Aorta (tissue), 5 donors: ENCODE measurements at regions not wholly inside any gene's neighbourhood (a gene's known extent, or its start where the extent isn't known, plus 50 kb on each side); places are given as distances from the start of the nearest gene placed in this dataset.

Source experiments
- ATAC-seq: fragments of 200-7000 bp; cut with Tn5 transposase; one replicate; pipeline ENCODE4 v1.9.1; 2022; ENCODE audit warnings: moderate library complexity; ENCODE audit not compliant: low FRiP score
- DNase-seq, 2 donors: peaks; one replicate each; pipeline ENCODE4 v3.0.0-alpha.2; 2020
- H3K27ac ChIP-seq, 2 donors: one replicate each; pipeline ENCODE4 v1.5.1; 2013; ENCODE audit warnings: low read length in 2 of 2, mild to moderate bottlenecking in 2 of 2, moderate library complexity in 2 of 2, control low read depth in 1 of 2, inconsistent platforms in 1 of 2, low read depth in 1 of 2
- H3K27me3 ChIP-seq, 2 donors: one replicate each; pipeline ENCODE4 v1.6.1; 2013; ENCODE audit warnings: control low read depth in 1 of 2, low read length in 1 of 2, mild to moderate bottlenecking in 1 of 2, moderate library complexity in 1 of 2; ENCODE audit not compliant: insufficient read depth in 2 of 2, control insufficient read depth in 1 of 2
- H3K36me3 ChIP-seq, 2 donors: one replicate each; pipeline ENCODE4 v1.6.1; 2013; ENCODE audit warnings: control low read depth in 1 of 2, low read length in 1 of 2, mild to moderate bottlenecking in 1 of 2; ENCODE audit not compliant: insufficient read depth in 2 of 2, control insufficient read depth in 1 of 2
- H3K4me1 ChIP-seq, 2 donors: one replicate each; pipeline ENCODE4 v1.6.1; 2013; ENCODE audit warnings: low read length in 2 of 2, control low read depth in 1 of 2, mild to moderate bottlenecking in 1 of 2, moderate library complexity in 1 of 2; ENCODE audit not compliant: insufficient read depth in 2 of 2, control insufficient read depth in 1 of 2
- H3K4me3 ChIP-seq, 2 donors: one replicate each; pipeline ENCODE4 v1.5.1; 2013; ENCODE audit warnings: low read length in 2 of 2, control low read depth in 1 of 2, mild to moderate bottlenecking in 1 of 2
- H3K9me3 ChIP-seq: one replicate; pipeline ENCODE4 v1.6.1; 2013; ENCODE audit warnings: mild to moderate bottlenecking, low read length; ENCODE audit not compliant: control insufficient read depth
- WGBS, 2 donors: extraction: QIAGEN DNeasy Blood & Tissue Kit; methylation state at CpG; one replicate each; pipeline ENCODE4 v1.1.7; 2013; 5-methylcytosine and 5-hydroxymethylcytosine counted together
- intact Hi-C, 2 donors: fragments of 100-400 bp; cut with DNase I; formaldehyde crosslinking; loops; one replicate each; pipeline versions ENCODE4 v1.14.2 to v1.15.0; 2022
- donor health status: healthy with polysubstance abuse.
- donor health status: Bipolar disorder and iron deficiency.
- donor health status: DM: no; HTN: no; CAD: no.
- donor health status: DM: no; HTN: no; CAD: no.
- donor health status: DM: yes; HTN: yes; CAD: no.

DNA sequence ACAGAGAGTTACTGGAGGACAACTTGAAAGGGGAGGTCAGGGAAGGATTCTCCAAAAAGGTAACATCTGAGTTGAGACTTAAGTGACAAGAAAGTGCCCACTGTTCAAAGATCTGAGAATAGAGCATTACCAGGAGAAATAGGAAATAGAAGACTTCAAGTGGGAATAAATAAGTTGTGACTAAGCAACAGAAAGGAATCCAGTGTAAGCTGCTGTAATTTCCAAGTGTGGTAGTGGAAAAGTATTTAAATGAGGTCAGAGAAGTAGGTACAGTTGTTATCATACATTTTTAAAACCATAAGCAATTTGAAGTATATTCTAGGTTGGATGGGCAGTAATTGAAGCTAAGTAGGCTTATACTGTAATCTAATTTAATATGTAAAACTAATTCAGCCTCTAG, 211.9 kb downstream of the FBXO8 start:
- intact Hi-C loops, result no loop called here
- peaks cover 0 to 6% of the 10 kb centered on the region in 2 donors for H3K4me1 ChIP-seq
- no peak overlapping the region for H3K4me3 ChIP-seq
- DNase-seq (no peak), ATAC-seq (no peak)
- H3K36me3 ChIP-seq, result no peaks in the 10 kb centered on the region
- H3K9me3 ChIP-seq, result no peaks in the 10 kb centered on the region
- H3K27ac ChIP-seq, result no peak overlapping the region
- H3K27me3 ChIP-seq, result no peaks in the 10 kb centered on the region

- DNase-seq (no peak), ATAC-seq (no peak)
- no peak overlapping the region for H3K4me3 ChIP-seq
- intact Hi-C loops, result no loop called here
- H3K9me3 ChIP-seq, result no peaks in the 10 kb centered on the region
- H3K4me1 ChIP-seq, result peaks cover 0 to 6% of the 10 kb centered on the region in 2 donors
- H3K36me3 ChIP-seq, result no peaks in the 10 kb centered on the region
- H3K27me3 ChIP-seq, result no peaks in the 10 kb centered on the region
- WGBS, 2 donors, result 77 to 83% methylated on average over 2 of the region's 2 CpGs
- no peak overlapping the region for H3K27ac ChIP-seq
Measured at GRCh38 chr4:174069848-174070330, 213.6 kb downstream of the FBXO8 start.

GRCh38 chr4:174066611-174067205, 216.8 kb downstream of the FBXO8 start:
- no peak for ATAC-seq
- Histone ChIP-seq H3K4me1 (peaks cover 0 to 6% of the 10 kb centered on the region in 2 donors), H3K4me3 (no peak overlapping the region)

GRCh38 chr4:174062831-174063230, 220.6 kb downstream of the FBXO8 start:
- Histone ChIP-seq H3K27me3 (no peaks in the 10 kb centered on the region), H3K27ac (no peak overlapping the region), H3K4me3 (no peak overlapping the region), H3K4me1 (peaks cover 0 to 3% of the 10 kb centered on the region in 2 donors), H3K9me3 (no peaks in the 10 kb centered on the region), H3K36me3 (no peaks in the 10 kb centered on the region)
- DNase-seq (no peak), ATAC-seq (no peak)
- intact Hi-C loops, result no loop called here

More at GRCh38 chr4:174066611-174067205, 216.8 kb downstream of the FBXO8 start:
- H3K27me3 ChIP-seq, result no peaks in the 10 kb centered on the region
- H3K9me3 ChIP-seq, result no peaks in the 10 kb centered on the region
- H3K36me3 ChIP-seq, result no peaks in the 10 kb centered on the region
- H3K27ac ChIP-seq, result no peak overlapping the region
- intact Hi-C loops, result no loop called here
- 19 to 23% methylated on average over 3 of the region's 3 CpGs for WGBS, 2 donors
- no peak for DNase-seq

- Histone ChIP-seq H3K27ac (no peak overlapping the region), H3K27me3 (no peaks in the 10 kb centered on the region), H3K36me3 (no peaks in the 10 kb centered on the region), H3K9me3 (no peaks in the 10 kb centered on the region), H3K4me1 (no peaks in the 10 kb centered on the region), H3K4me3 (no peak overlapping the region)
- WGBS, 2 donors, result 77 to 79% methylated on average over 2 of the region's 2 CpGs
- DNase-seq (no peak), ATAC-seq (no peak)
- intact Hi-C loops, result no loop called here
Measured at GRCh38 chr4:174061026-174061425, 222.4 kb downstream of the FBXO8 start.

- H3K9me3 ChIP-seq, result no peaks in the 10 kb centered on the region
- ATAC-seq (no peak), DNase-seq (no peak)
- H3K27ac ChIP-seq, result no peak overlapping the region
- H3K27me3 ChIP-seq, result no peaks in the 10 kb centered on the region
- intact Hi-C loops, result no loop called here
- no peak overlapping the region for H3K4me3 ChIP-seq
- no peaks in the 10 kb centered on the region for H3K36me3 ChIP-seq
- H3K4me1 ChIP-seq, result no peaks in the 10 kb centered on the region
Measured at GRCh38 chr4:174058846-174059245, 224.6 kb downstream of the FBXO8 start.

DNA sequence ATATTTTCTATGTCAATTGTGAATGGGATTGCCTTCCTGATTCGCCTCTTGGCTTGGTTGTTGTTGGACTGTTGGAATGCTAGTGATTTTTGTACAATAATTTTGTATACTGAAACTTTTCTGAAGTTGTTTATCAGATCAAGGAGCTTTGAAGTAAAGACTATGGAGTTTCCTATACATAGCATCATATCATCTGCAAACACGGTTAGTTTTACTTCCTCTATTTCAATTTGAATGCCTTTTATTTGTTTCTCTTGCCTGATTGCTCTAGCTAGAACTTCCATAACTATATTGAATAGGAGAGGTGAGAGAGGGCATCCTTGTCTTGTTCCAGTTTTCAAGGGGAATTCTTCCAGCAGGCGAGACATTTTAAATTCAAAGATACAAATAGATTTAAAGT, 226.5 kb downstream of the FBXO8 start:
- Histone ChIP-seq H3K27me3 (no peaks in the 10 kb centered on the region), H3K4me1 (no peaks in the 10 kb centered on the region), H3K9me3 (no peaks in the 10 kb centered on the region), H3K36me3 (no peaks in the 10 kb centered on the region), H3K27ac (no peak overlapping the region), H3K4me3 (no peak overlapping the region)
- WGBS, 2 donors, result 58% methylated on average over 3 of the region's 3 CpGs
- ATAC-seq (no peak), DNase-seq (no peak)
- intact Hi-C loops, result no loop called here

GRCh38 chr4:174055344-174055743, 228.1 kb downstream of the FBXO8 start:
- no peak overlapping the region for H3K4me3 ChIP-seq
- ATAC-seq, result no peak

DNA sequence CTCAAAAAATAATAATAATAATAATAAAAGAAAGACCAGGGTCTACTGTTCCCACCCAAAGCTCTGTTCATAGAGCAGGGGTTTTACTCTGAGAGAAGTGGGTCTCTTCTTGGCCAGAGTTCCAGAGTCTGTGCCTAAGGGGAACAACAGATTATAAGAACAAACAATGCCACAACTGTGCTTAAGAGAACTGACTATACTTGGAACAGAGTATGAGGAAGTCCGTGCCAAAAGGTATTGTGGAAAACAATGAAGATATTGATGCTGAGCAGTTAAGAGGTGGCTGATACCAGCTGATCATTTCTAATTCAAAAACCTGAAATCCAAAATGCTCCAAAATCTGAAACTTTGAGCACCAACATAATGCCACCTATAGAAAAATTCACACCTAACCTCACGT, 229.6 kb downstream of the FBXO8 start:
- no peaks in the 10 kb centered on the region for H3K4me1 ChIP-seq
- no peaks in the 10 kb centered on the region for H3K9me3 ChIP-seq
- H3K36me3 ChIP-seq, result no peaks in the 10 kb centered on the region
- no peaks in the 10 kb centered on the region for H3K27me3 ChIP-seq
- 87 to 89% methylated on average over 2 of the region's 2 CpGs for WGBS, 2 donors
- no peak overlapping the region for H3K4me3 ChIP-seq
- H3K27ac ChIP-seq, result no peak overlapping the region
- ATAC-seq, result no peak
- intact Hi-C loops, result no loop called here
- DNase-seq, result no peak

More at GRCh38 chr4:174055344-174055743, 228.1 kb downstream of the FBXO8 start:
- Histone ChIP-seq H3K9me3 (no peaks in the 10 kb centered on the region), H3K27me3 (no peaks in the 10 kb centered on the region), H3K36me3 (no peaks in the 10 kb centered on the region), H3K27ac (no peak overlapping the region), H3K4me1 (no peaks in the 10 kb centered on the region)
- no peak for DNase-seq
- intact Hi-C loops, result no loop called here
- WGBS, 2 donors, result 95 to 96% methylated on average over 4 of the region's 4 CpGs
